HG02588 (cell line): ENCODE measurements at regions not wholly inside any gene's neighbourhood (a gene's known extent, or its start where the extent isn't known, plus 50 kb on each side); places are given as distances from the start of the nearest gene placed in this dataset.
A peak's percentile ranks its signal among the peaks of the same experiment; 100 is the strongest.

Experiments used
- ATAC-seq: cut with Tn5 transposase; IDR thresholded peaks from one replicate; pipeline ENCODE4 v1.9.1; 2021; ENCODE audit warnings: mild to moderate bottlenecking, moderate library complexity; ENCODE audit not compliant: unreplicated experiment

GRCh38 chr20:24738058-24738775, 210.9 kb upstream of the CST7 start:
- no peak for ATAC-seq

GRCh38 chr20:24738981-24739633, 210.0 kb upstream of the CST7 start:
- peak; percentile 50 for ATAC-seq

- ATAC-seq: no peak
Measured at GRCh38 chr20:24739746-24740145, 209.3 kb upstream of the CST7 start.

- no peak for ATAC-seq
Measured at GRCh38 chr20:24741493-24742072, 207.5 kb upstream of the CST7 start.

- ATAC-seq: no peak
Measured at GRCh38 chr20:24742436-24742835, 206.6 kb upstream of the CST7 start.

- no peak for ATAC-seq
Measured at GRCh38 chr20:24742989-24743388, 206.1 kb upstream of the CST7 start.

- no peak for ATAC-seq
Measured at GRCh38 chr20:24743641-24744040, 205.4 kb upstream of the CST7 start.

GRCh38 chr20:24744747-24745146, 204.3 kb upstream of the CST7 start:
- ATAC-seq: no peak

GRCh38 chr20:24745206-24745605, 203.9 kb upstream of the CST7 start:
- ATAC-seq: no peak

GRCh38 chr20:24745617-24746350, 203.3 kb upstream of the CST7 start:
- no peak for ATAC-seq

GRCh38 chr20:24746351-24746685, 202.8 kb upstream of the CST7 start:
- ATAC-seq: no peak

- ATAC-seq: no peak
Measured at GRCh38 chr20:24747010-24747712, 201.9 kb upstream of the CST7 start.

GRCh38 chr20:24747881-24748595, 201.0 kb upstream of the CST7 start:
- ATAC-seq: no peak

GRCh38 chr20:24751551-24751950, 197.5 kb upstream of the CST7 start:
- no peak for ATAC-seq

- no peak for ATAC-seq
Measured at GRCh38 chr20:24752612-24753011, 196.5 kb upstream of the CST7 start.

GRCh38 chr20:24753130-24753529, 195.9 kb upstream of the CST7 start:
- no peak for ATAC-seq

- no peak for ATAC-seq
Measured at GRCh38 chr20:24754691-24755090, 194.4 kb upstream of the CST7 start.

- no peak for ATAC-seq
Measured at GRCh38 chr20:24755411-24755922, 193.6 kb upstream of the CST7 start.

- no peak for ATAC-seq
Measured at GRCh38 chr20:24756292-24757025, 192.6 kb upstream of the CST7 start.
